ENCODE measurements at regions not wholly inside any gene's neighbourhood (a gene's known extent, or its start where the extent isn't known, plus 50 kb on each side); places are given as distances from the start of the nearest gene placed in this dataset.

- Histone ChIP-seq H4K20me1 (ENCODE audit: insufficient read depth) (no peaks in the 10 kb centered on the region), H3K4me2 (ENCODE audit: low read length) (no peak overlapping the region), H3K27ac (ENCODE audit: low read depth, low read length) (no peak overlapping the region), H3K4me3 (replicated peaks in 1 of 2; ENCODE audit: low read depth in 1 of 2, low read length in 2 of 2) (no peak overlapping the region), H3K9me3 (ENCODE audit: control insufficient read depth in 1 of 2, insufficient read depth in 1 of 2, low read depth in 1 of 2, low read length in 2 of 2) (no peaks in the 10 kb centered on the region), H3K36me3 (ENCODE audit: control insufficient read depth in 1 of 2, insufficient read depth in 2 of 2, low read length in 2 of 2) (no peaks in the 10 kb centered on the region), H3K27me3 (ENCODE audit: insufficient read depth, low read length) (peaks cover 4% of the 10 kb centered on the region; the same call in 1 of the 2 replicates), H3K4me1 (ENCODE audit: control insufficient read depth in 1 of 2, insufficient read depth in 2 of 2, low read length in 2 of 2) (peaks cover 2 to 6% of the 10 kb centered on the region in 2 experiments; a peak in 2 of 4 replicates), H3K9me2 (ENCODE audit: insufficient read depth) (no peaks in the 10 kb centered on the region), H2AFZ (ENCODE audit: low read depth, low read length, poor library complexity, severe bottlenecking) (no peak overlapping the region), H3K79me2 (ENCODE audit: insufficient read depth, low read length) (no peaks in the 10 kb centered on the region), H3K9ac (ENCODE audit: low read length) (no peak overlapping the region)
- no peak for ATAC-seq
- ChIA-PET CTCF (no interaction called here), RAD21 (ENCODE audit: low non-redundant PET in 1 of 2, low total read pairs in 2 of 2, uncharacterized antibody in 2 of 2, unreplicated experiment in 2 of 2) (no interaction called here), POLR2A (no interaction called here)
- no peak for DNase-seq (ENCODE audit: low read depth, low spot score)
- intact Hi-C loops (cut with micrococcal nuclease): no loop called here
- TF ChIP-seq, protein P1, sequence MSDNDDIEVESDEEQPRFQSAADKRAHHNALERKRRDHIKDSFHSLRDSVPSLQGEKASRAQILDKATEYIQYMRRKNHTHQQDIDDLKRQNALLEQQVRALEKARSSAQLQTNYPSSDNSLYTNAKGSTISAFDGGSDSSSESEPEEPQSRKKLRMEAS (IDR thresholded peaks at IDR 0.05): no peak
- TF ChIP-seq SIN3A (IDR thresholded peaks at IDR 0.05; ENCODE audit: low read depth): no peak
- no TSS peak for BruUV-seq (replicated peaks)
Measured at GRCh38 chr5:67969176-67969575, 246.4 kb upstream of the PIK3R1 start.

DNA sequence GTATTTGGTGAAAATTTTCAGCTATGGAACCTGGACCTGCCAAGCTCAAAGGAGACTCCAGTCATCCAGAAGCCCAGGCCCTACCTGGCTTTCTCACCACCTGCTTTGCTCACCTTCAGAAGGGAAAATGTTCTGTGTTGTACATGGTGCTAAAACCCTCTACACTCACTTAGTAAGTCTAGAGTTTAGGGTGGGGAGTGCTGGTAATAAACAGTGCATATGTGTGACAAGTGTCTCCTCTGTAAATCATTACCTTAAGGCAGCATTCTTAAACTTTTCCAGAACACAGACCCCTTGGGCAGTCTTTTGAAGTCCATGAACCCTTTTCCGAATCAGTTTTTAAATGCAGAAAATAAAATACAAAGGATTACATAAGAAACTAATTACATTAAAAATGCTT, 248.8 kb upstream of the PIK3R1 start:
- no peak for ATAC-seq
- Histone ChIP-seq H3K4me3 (replicated peaks in 1 of 2; ENCODE audit: low read depth in 1 of 2, low read length in 2 of 2) (no peak overlapping the region), H4K20me1 (ENCODE audit: insufficient read depth) (no peaks in the 10 kb centered on the region), H3K4me2 (ENCODE audit: low read length) (no peak overlapping the region), H3K79me2 (ENCODE audit: insufficient read depth, low read length) (no peaks in the 10 kb centered on the region), H3K27me3 (ENCODE audit: insufficient read depth, low read length) (peaks cover 12% of the 10 kb centered on the region; the same call in 1 of the 2 replicates), H3K4me1 (ENCODE audit: control insufficient read depth in 1 of 2, insufficient read depth in 2 of 2, low read length in 2 of 2) (peaks cover 7 to 8% of the 10 kb centered on the region in 2 experiments; a peak in 2 of 4 replicates), H3K9me2 (ENCODE audit: insufficient read depth) (no peaks in the 10 kb centered on the region), H3K9me3 (ENCODE audit: control insufficient read depth in 1 of 2, insufficient read depth in 1 of 2, low read depth in 1 of 2, low read length in 2 of 2) (no peaks in the 10 kb centered on the region), H3K27ac (ENCODE audit: low read depth, low read length) (no peak overlapping the region), H3K9ac (ENCODE audit: low read length) (no peak overlapping the region), H2AFZ (ENCODE audit: low read depth, low read length, poor library complexity, severe bottlenecking) (no peak overlapping the region), H3K36me3 (ENCODE audit: control insufficient read depth in 1 of 2, insufficient read depth in 2 of 2, low read length in 2 of 2) (no peaks in the 10 kb centered on the region)
- ChIA-PET POLR2A (no interaction called here), CTCF (no interaction called here), RAD21 (ENCODE audit: low non-redundant PET in 1 of 2, low total read pairs in 2 of 2, uncharacterized antibody in 2 of 2, unreplicated experiment in 2 of 2) (no interaction called here)
- intact Hi-C loops (cut with micrococcal nuclease): no loop called here
- BruUV-seq (replicated peaks): no TSS peak
- TF ChIP-seq, protein P2, sequence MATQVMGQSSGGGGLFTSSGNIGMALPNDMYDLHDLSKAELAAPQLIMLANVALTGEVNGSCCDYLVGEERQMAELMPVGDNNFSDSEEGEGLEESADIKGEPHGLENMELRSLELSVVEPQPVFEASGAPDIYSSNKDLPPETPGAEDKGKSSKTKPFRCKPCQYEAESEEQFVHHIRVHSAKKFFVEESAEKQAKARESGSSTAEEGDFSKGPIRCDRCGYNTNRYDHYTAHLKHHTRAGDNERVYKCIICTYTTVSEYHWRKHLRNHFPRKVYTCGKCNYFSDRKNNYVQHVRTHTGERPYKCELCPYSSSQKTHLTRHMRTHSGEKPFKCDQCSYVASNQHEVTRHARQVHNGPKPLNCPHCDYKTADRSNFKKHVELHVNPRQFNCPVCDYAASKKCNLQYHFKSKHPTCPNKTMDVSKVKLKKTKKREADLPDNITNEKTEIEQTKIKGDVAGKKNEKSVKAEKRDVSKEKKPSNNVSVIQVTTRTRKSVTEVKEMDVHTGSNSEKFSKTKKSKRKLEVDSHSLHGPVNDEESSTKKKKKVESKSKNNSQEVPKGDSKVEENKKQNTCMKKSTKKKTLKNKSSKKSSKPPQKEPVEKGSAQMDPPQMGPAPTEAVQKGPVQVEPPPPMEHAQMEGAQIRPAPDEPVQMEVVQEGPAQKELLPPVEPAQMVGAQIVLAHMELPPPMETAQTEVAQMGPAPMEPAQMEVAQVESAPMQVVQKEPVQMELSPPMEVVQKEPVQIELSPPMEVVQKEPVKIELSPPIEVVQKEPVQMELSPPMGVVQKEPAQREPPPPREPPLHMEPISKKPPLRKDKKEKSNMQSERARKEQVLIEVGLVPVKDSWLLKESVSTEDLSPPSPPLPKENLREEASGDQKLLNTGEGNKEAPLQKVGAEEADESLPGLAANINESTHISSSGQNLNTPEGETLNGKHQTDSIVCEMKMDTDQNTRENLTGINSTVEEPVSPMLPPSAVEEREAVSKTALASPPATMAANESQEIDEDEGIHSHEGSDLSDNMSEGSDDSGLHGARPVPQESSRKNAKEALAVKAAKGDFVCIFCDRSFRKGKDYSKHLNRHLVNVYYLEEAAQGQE (IDR thresholded peaks at IDR 0.05; ENCODE audit: low read depth): no peak
- TF ChIP-seq, protein P1 (IDR thresholded peaks at IDR 0.05): no peak
- TF ChIP-seq EZH2phosphoT487 (IDR thresholded peaks at IDR 0.05; ENCODE audit: borderline replicate concordance) (no peak), RAD21 (IDR thresholded peaks at IDR 0.05; ENCODE audit: low read depth) (no peak), ZFX (IDR thresholded peaks at IDR 0.05) (no peak), CEBPB (IDR thresholded peaks at IDR 0.05; ENCODE audit: low read depth) (no peak), EZH2 (IDR thresholded peaks at IDR 0.05) (no peak), SP1 (IDR thresholded peaks at IDR 0.05; ENCODE audit: low read depth) (no peak), SIN3A (IDR thresholded peaks at IDR 0.05; ENCODE audit: low read depth) (no peak)
- TF ChIP-seq, protein P3, sequence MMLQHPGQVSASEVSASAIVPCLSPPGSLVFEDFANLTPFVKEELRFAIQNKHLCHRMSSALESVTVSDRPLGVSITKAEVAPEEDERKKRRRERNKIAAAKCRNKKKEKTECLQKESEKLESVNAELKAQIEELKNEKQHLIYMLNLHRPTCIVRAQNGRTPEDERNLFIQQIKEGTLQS (IDR thresholded peaks at IDR 0.05): no peak
- no peak for DNase-seq (ENCODE audit: low read depth, low spot score)
